GM23338 (cell line): ENCODE measurements at regions not wholly inside any gene's neighbourhood (a gene's known extent, or its start where the extent isn't known, plus 50 kb on each side); places are given as distances from the start of the nearest gene placed in this dataset.

Source experiments
- CREB1 ChIP-seq: fragments of 250-450 bp; sonication (Bioruptor Pico); IDR thresholded peaks from 2 replicates; pipeline ENCODE4 v1.5.0; 2020; ENCODE audit warnings: low read depth, mild to moderate bottlenecking, moderate library complexity
- CTCF ChIP-seq, 2 experiments: fragments of 200-600 bp in 1 of 2; sonication (generic) in 1 of 2; conservative IDR thresholded peaks; 2 replicates each; pipeline versions ENCODE4 v1.5.1 to v1.6.1; 2016 to 2017; ENCODE audit warnings: antibody characterized with exemption in 2 of 2, low read depth in 2 of 2, mild to moderate bottlenecking in 2 of 2, moderate library complexity in 1 of 2
- ETS1 ChIP-seq: IDR thresholded peaks from 2 replicates; pipeline ENCODE4 v1.6.1; 2016; ENCODE audit warnings: antibody characterized with exemption
- EZH2 ChIP-seq: fragments of 200-600 bp; sonication (generic); IDR thresholded peaks from one replicate; pipeline ENCODE4 v1.8.0; 2017; ENCODE audit warnings: antibody characterized with exemption, mild to moderate bottlenecking, low read depth; ENCODE audit not compliant: unreplicated experiment
- JUNB ChIP-seq: IDR thresholded peaks from one replicate; pipeline ENCODE4 v1.6.1; 2016; ENCODE audit warnings: antibody characterized with exemption; ENCODE audit not compliant: unreplicated experiment
- NANOG ChIP-seq: IDR thresholded peaks from 2 replicates; pipeline ENCODE4 v1.6.1; 2016; ENCODE audit warnings: antibody characterized with exemption, borderline replicate concordance
- POLR2AphosphoS5 ChIP-seq: IDR thresholded peaks from 2 replicates; pipeline ENCODE4 v1.6.1; 2016; ENCODE audit warnings: antibody characterized with exemption, low read depth
- REST ChIP-seq: IDR thresholded peaks from one replicate; pipeline ENCODE4 v1.6.1; 2018; ENCODE audit warnings: antibody characterized with exemption; ENCODE audit not compliant: unreplicated experiment

- TF ChIP-seq CTCF (conservative IDR thresholded peaks at IDR 0.05; ENCODE audit: low read depth in 2 of 2) (no peak), EZH2 (no peak), CREB1 (no peak), REST (no peak), POLR2AphosphoS5 (no peak), ETS1 (no peak), NANOG (no peak), JUNB (no peak)
Observed at GRCh38 chr3:181909241-181909640, 197.5 kb downstream of the SOX2 start.
